SK-N-SH (cell line): ENCODE measurements at regions not wholly inside any gene's neighbourhood (a gene's known extent, or its start where the extent isn't known, plus 50 kb on each side); places are given as distances from the start of the nearest gene placed in this dataset.

Source experiments
- CTCF ChIP-seq: fragments of 200-600 bp; sonication (generic); IDR thresholded peaks from 2 replicates; pipeline ENCODE4 v1.6.1; 2017; ENCODE audit warnings: antibody characterized with exemption, mild to moderate bottlenecking, moderate library complexity
- EZH2phosphoT487 ChIP-seq: fragments of 200-600 bp; sonication (generic); IDR thresholded peaks from 2 replicates; pipeline ENCODE4 v1.6.1; 2017; ENCODE audit warnings: low read depth, mixed run types, mild to moderate bottlenecking, antibody characterized with exemption, moderate library complexity, borderline replicate concordance

GRCh38 chr19:28396287-28396831 is 816.6 kb downstream of the UQCRFS1 start:
- no peak for TF ChIP-seq CTCF
- TF ChIP-seq EZH2phosphoT487 = no peak
